SK-N-SH treated with all-trans-retinoic acid at 6 μM for 48 hours (cell line): ENCODE measurements at regions not wholly inside any gene's neighbourhood (a gene's known extent, or its start where the extent isn't known, plus 50 kb on each side); places are given as distances from the start of the nearest gene placed in this dataset.
"Not testable (repeated sequence)": the region's sequence is repeated elsewhere in the genome, so short reads cannot be mapped to it uniquely, and the experiment has no call there.

ENCODE experiments used
- ATAC-seq: fragments of 200-7000 bp; cut with Tn5 transposase; 3 replicates; pipeline ENCODE4 v1.9.1; 2020; ENCODE audit warnings: mild to moderate bottlenecking, moderate library complexity
- ARNTL ChIP-seq: fragments of 450-650 bp; formaldehyde crosslinking; IDR thresholded peaks from 2 replicates; pipeline ENCODE4 v1.5.0; 2020; ENCODE audit warnings: low read depth, mild to moderate bottlenecking, moderate library complexity, borderline replicate concordance
- BACH2 ChIP-seq: fragments of 250-450 bp; sonication (Bioruptor Pico); IDR thresholded peaks from 2 replicates; pipeline ENCODE4 v1.9.0; 2021; ENCODE audit warnings: mild to moderate bottlenecking, borderline replicate concordance
- CREB5 ChIP-seq: fragments of 250-450 bp; sonication (Bioruptor Pico); IDR thresholded peaks from 2 replicates; pipeline ENCODE4 v1.5.1; 2020; ENCODE audit warnings: low read depth, mild to moderate bottlenecking, moderate library complexity
- CSDC2 ChIP-seq: fragments of 250-450 bp; sonication (Bioruptor Pico); IDR thresholded peaks from 2 replicates; pipeline ENCODE4 v1.5.0; 2020; ENCODE audit warnings: mild to moderate bottlenecking, moderate library complexity
- ESRRG ChIP-seq: fragments of 250-450 bp; sonication (Bioruptor Pico); IDR thresholded peaks from 2 replicates; pipeline ENCODE4 v1.6.1; 2021; ENCODE audit warnings: mild to moderate bottlenecking
- GLIS3 ChIP-seq: fragments of 250-450 bp; sonication (Bioruptor Pico); IDR thresholded peaks from 2 replicates; pipeline ENCODE4 v1.5.0; 2020; ENCODE audit warnings: mild to moderate bottlenecking, moderate library complexity
- ISL1 ChIP-seq: fragments of 250-450 bp; sonication (Bioruptor Pico); IDR thresholded peaks from 2 replicates; pipeline ENCODE4 v2.1.2; 2022; ENCODE audit warnings: mild to moderate bottlenecking, moderate library complexity
- OSR1 ChIP-seq: fragments of 250-450 bp; sonication (Bioruptor Pico); IDR thresholded peaks from 2 replicates; pipeline ENCODE4 v1.8.0; 2022; ENCODE audit warnings: moderate library complexity, mild to moderate bottlenecking, inconsistent platforms
- PATZ1 ChIP-seq: fragments of 250-450 bp; sonication (Bioruptor Pico); IDR thresholded peaks from 2 replicates; pipeline ENCODE4 v1.8.0; 2020; ENCODE audit warnings: mild to moderate bottlenecking, moderate library complexity, borderline replicate concordance
- POU6F1 ChIP-seq: fragments of 250-450 bp; sonication (Bioruptor Pico); IDR thresholded peaks from 2 replicates; pipeline ENCODE4 v1.8.0; 2021; ENCODE audit warnings: low read depth, mild to moderate bottlenecking, moderate library complexity, borderline replicate concordance
- PPARA ChIP-seq: fragments of 250-450 bp; sonication (Bioruptor Pico); IDR thresholded peaks from 2 replicates; pipeline ENCODE4 v1.5.0; 2020; ENCODE audit warnings: mild to moderate bottlenecking, borderline replicate concordance
- SNAI2 ChIP-seq: fragments of 250-450 bp; sonication (Bioruptor Pico); IDR thresholded peaks from 2 replicates; pipeline ENCODE4 v1.5.0; 2020; ENCODE audit warnings: mild to moderate bottlenecking, moderate library complexity
- TCF4 ChIP-seq: fragments of 250-450 bp; sonication (Bioruptor Pico); IDR thresholded peaks from 2 replicates; pipeline ENCODE4 v1.8.0; 2021; ENCODE audit warnings: mild to moderate bottlenecking, moderate library complexity, borderline replicate concordance
- TOX ChIP-seq: fragments of 250-450 bp; sonication (Bioruptor Pico); IDR thresholded peaks from 2 replicates; pipeline ENCODE4 v1.8.0; 2021; ENCODE audit warnings: mild to moderate bottlenecking, moderate library complexity, borderline replicate concordance
- TSHZ2 ChIP-seq: fragments of 250-450 bp; sonication (Bioruptor Pico); IDR thresholded peaks from 2 replicates; pipeline ENCODE4 v1.5.0; 2020; ENCODE audit warnings: mild to moderate bottlenecking, moderate library complexity
- ZC3H10 ChIP-seq: fragments of 250-450 bp; sonication (Bioruptor Pico); IDR thresholded peaks from 2 replicates; pipeline ENCODE4 v1.5.1; 2021; ENCODE audit warnings: mild to moderate bottlenecking, moderate library complexity
- ZFP3 ChIP-seq: fragments of 250-450 bp; sonication (Bioruptor Pico); IDR thresholded peaks from 2 replicates; pipeline ENCODE4 v1.5.0; 2020; ENCODE audit warnings: mild to moderate bottlenecking, moderate library complexity
- ZFP30 ChIP-seq: fragments of 450-650 bp; formaldehyde crosslinking; IDR thresholded peaks from 2 replicates; pipeline ENCODE4 v1.5.0; 2022; ENCODE audit warnings: mild to moderate bottlenecking, moderate library complexity
- ZNF565 ChIP-seq: fragments of 450-650 bp; formaldehyde crosslinking; conservative IDR thresholded peaks from 2 replicates; pipeline ENCODE4 v1.5.0; 2020; ENCODE audit warnings: low read depth, mild to moderate bottlenecking, moderate library complexity
- ZNF70 ChIP-seq: fragments of 450-650 bp; formaldehyde crosslinking; IDR thresholded peaks from 2 replicates; pipeline ENCODE4 v1.5.0; 2020; ENCODE audit warnings: mild to moderate bottlenecking, moderate library complexity
- ZNF8 ChIP-seq: fragments of 450-650 bp; formaldehyde crosslinking; IDR thresholded peaks from 2 replicates; pipeline ENCODE4 v1.5.0; 2020; ENCODE audit warnings: mild to moderate bottlenecking, moderate library complexity

- TF ChIP-seq TSHZ2 (CRISPR knock-in tag) (no peak), ZC3H10 (CRISPR knock-in tag) (no peak), PPARA (CRISPR knock-in tag) (no peak), SNAI2 (CRISPR knock-in tag) (no peak), ZFP30 (CRISPR knock-in tag) (no peak), GLIS3 (CRISPR knock-in tag) (no peak), BACH2 (no peak), ZNF70 (CRISPR knock-in tag) (no peak)
Observed at GRCh38 chr6:166252601-166253000, 55.6 kb downstream of the PRR18 start (continued).

- no peak for ATAC-seq
- TF ChIP-seq ZFP30 (CRISPR knock-in tag): no peak
- no peak for TF ChIP-seq ZNF8 (CRISPR knock-in tag)
- TF ChIP-seq ZNF70 (CRISPR knock-in tag): no peak
- no peak for TF ChIP-seq CREB5 (CRISPR knock-in tag)
- TF ChIP-seq CSDC2 (CRISPR knock-in tag): no peak
- TF ChIP-seq ESRRG (CRISPR knock-in tag): no peak
- TF ChIP-seq BACH2: no peak
- no peak for TF ChIP-seq ISL1 (CRISPR knock-in tag)
- TF ChIP-seq OSR1 (CRISPR knock-in tag): no peak
- no peak for TF ChIP-seq SNAI2 (CRISPR knock-in tag)
- TF ChIP-seq ZC3H10 (CRISPR knock-in tag): no peak
- TF ChIP-seq ZNF565 (CRISPR knock-in tag): no peak
- TF ChIP-seq TCF4 (CRISPR knock-in tag): no peak
- no peak for TF ChIP-seq PATZ1 (CRISPR knock-in tag)
- no peak for TF ChIP-seq ZFP3 (CRISPR knock-in tag)
Observed at GRCh38 chr6:166251655-166252054, 56.5 kb downstream of the PRR18 start.

GRCh38 chr6:166251211-166251610, 57.0 kb downstream of the PRR18 start:
- ATAC-seq: no peak
- no peak for TF ChIP-seq CSDC2 (CRISPR knock-in tag)
- no peak for TF ChIP-seq TCF4 (CRISPR knock-in tag)

- not testable (repeated sequence) for ATAC-seq
Observed at GRCh38 chr6:166249061-166249785, 59.0 kb downstream of the PRR18 start.

GRCh38 chr6:166245148-166245547, 63.0 kb downstream of the PRR18 start:
- no peak for ATAC-seq
- TF ChIP-seq ARNTL (no peak), ZFP30 (CRISPR knock-in tag) (no peak), ISL1 (CRISPR knock-in tag) (no peak), ZNF565 (CRISPR knock-in tag) (no peak), POU6F1 (CRISPR knock-in tag) (no peak), PPARA (CRISPR knock-in tag) (no peak), ZNF8 (CRISPR knock-in tag) (no peak), GLIS3 (CRISPR knock-in tag) (no peak), TCF4 (CRISPR knock-in tag) (no peak), TOX (CRISPR knock-in tag) (no peak), SNAI2 (CRISPR knock-in tag) (no peak), ESRRG (CRISPR knock-in tag) (no peak)
